ENCODE measurements at regions not wholly inside any gene's neighbourhood (a gene's known extent, or its start where the extent isn't known, plus 50 kb on each side); places are given as distances from the start of the nearest gene placed in this dataset.

- Mint-ChIP-seq H3K9me3 (peaks cover 4% of the 10 kb centered on the region), H3K27me3 (no peaks in the 10 kb centered on the region)
- POLR2A ChIA-PET = no interaction called here
Observed at GRCh38 chr1:72804541-72804940, 522.2 kb upstream of the NEGR1 start.

DNA sequence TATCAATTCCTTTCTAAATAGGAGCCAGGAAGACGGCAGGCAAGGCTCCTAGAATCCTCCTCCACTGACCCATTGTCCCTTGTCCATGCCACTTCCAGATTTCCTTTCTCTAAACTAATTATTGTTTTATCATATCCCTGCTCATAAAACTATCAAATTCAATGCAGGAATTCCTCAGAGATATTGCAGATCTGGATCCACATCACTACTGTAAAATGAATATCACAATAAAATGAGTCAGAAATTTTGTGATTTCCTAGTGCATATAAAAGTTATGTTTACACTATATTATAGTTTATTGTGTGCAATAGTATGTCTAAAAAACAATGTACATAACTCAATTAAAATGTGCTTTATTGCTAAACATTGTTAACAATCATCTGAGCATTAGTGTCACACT, 498.7 kb upstream of the NEGR1 start:
- Mint-ChIP-seq H3K4me1 (no peaks in the 10 kb centered on the region), H3K27me3 (no peaks in the 10 kb centered on the region), H3K27ac (no peak overlapping the region), H3K4me3 (no peak overlapping the region), H3K36me3 (no peaks in the 10 kb centered on the region), H3K9me3 (no peaks in the 10 kb centered on the region)
- no peak for ATAC-seq (ENCODE audit: low read depth)
- DNase-seq = no peak
- POLR2A ChIA-PET = no interaction called here

More at GRCh38 chr1:72804541-72804940, 522.2 kb upstream of the NEGR1 start:
- Mint-ChIP-seq H3K36me3 (no peaks in the 10 kb centered on the region), H3K4me3 (no peak overlapping the region), H3K27ac (no peak overlapping the region), H3K4me1 (no peaks in the 10 kb centered on the region)
- ATAC-seq (ENCODE audit: low read depth) (no peak), DNase-seq (no peak)

DNA sequence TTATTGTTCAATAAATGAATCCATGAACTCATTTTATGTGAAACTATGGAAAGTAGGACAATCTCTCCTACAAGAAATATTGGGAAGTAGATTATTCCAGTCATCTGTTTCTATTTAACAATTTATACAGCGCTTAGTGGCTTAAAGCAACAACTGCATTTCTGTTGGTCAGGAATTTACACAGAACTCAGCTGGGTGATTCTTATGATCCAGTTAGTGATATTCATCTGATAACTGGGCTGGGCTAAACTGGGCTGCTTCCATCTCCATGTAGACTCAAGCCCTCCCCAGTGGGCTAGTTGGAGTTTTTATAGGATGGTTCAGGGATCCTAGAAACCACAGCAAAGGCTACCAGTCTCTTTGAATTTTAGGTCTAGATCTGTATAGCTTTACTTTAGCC, 497.9 kb upstream of the NEGR1 start:
- no peaks in the 10 kb centered on the region for H3K27me3 Mint-ChIP-seq
- H3K27ac Mint-ChIP-seq = no peak overlapping the region

GRCh38 chr1:72777918-72778317, 495.6 kb upstream of the NEGR1 start:
- H3K9me3 Mint-ChIP-seq = no peaks in the 10 kb centered on the region
- no peak for DNase-seq
- H3K4me1 Mint-ChIP-seq = no peaks in the 10 kb centered on the region
- no peak overlapping the region for H3K27ac Mint-ChIP-seq
- no peaks in the 10 kb centered on the region for H3K36me3 Mint-ChIP-seq
- POLR2A ChIA-PET = no interaction called here
- ATAC-seq (ENCODE audit: low read depth) = no peak
- no peak overlapping the region for H3K4me3 Mint-ChIP-seq
- H3K27me3 Mint-ChIP-seq = no peaks in the 10 kb centered on the region

More for the DNA sequence above, 497.9 kb upstream of the NEGR1 start:
- ATAC-seq (ENCODE audit: low read depth) (no peak), DNase-seq (no peak)
- POLR2A ChIA-PET = no interaction called here
- no peaks in the 10 kb centered on the region for H3K36me3 Mint-ChIP-seq
- no peaks in the 10 kb centered on the region for H3K9me3 Mint-ChIP-seq
- no peaks in the 10 kb centered on the region for H3K4me1 Mint-ChIP-seq
- no peak overlapping the region for H3K4me3 Mint-ChIP-seq

DNA sequence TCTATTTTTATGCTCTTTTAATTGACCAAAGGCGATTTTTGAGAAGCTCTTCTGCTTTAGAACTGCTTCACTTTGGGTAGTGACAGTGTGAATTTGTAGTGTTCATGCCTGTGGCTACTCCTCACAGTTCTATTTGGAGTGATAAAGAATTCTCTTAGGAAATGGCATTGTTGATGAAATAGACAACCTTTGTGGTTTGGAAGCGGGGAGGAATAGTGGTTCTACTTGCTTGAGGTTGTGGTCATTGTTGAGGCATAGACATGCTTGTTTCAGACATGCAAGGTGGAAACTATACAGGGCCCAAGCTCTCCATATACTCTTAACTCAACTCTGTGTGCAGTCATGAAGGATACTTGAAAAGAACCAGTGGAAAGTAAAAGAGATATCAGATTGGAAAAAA, 481.1 kb upstream of the NEGR1 start:
- ATAC-seq (ENCODE audit: low read depth) (no peak), DNase-seq (no peak)
- Mint-ChIP-seq H3K36me3 (no peaks in the 10 kb centered on the region), H3K27me3 (no peaks in the 10 kb centered on the region), H3K9me3 (no peaks in the 10 kb centered on the region), H3K27ac (no peak overlapping the region), H3K4me1 (no peaks in the 10 kb centered on the region), H3K4me3 (no peak overlapping the region)
- POLR2A ChIA-PET = no interaction called here

DNA sequence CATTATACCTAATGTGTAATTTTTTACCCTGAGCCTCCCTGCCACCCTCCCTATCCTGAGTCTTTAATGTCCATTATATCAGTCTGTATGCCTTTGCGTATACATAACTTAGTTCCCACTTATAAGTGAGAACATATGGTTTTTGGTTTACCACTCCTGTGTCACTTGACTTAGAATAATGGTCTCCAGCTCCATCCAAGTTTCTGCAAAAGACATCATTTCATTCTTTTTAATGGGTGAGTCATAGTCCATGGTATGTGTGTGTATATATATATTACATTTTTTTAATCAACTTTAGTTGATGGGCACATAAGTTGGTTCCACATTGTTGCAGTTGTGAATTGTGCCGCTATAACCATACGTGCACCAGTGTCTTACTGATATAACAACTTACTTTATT, 477.1 kb upstream of the NEGR1 start:
- POLR2A ChIA-PET = no interaction called here
- ATAC-seq (ENCODE audit: low read depth) (no peak), DNase-seq (no peak)
- no peaks in the 10 kb centered on the region for H3K36me3 Mint-ChIP-seq
- no peaks in the 10 kb centered on the region for H3K4me1 Mint-ChIP-seq
- H3K4me3 Mint-ChIP-seq = no peak overlapping the region
- H3K27ac Mint-ChIP-seq = no peak overlapping the region
- H3K27me3 Mint-ChIP-seq = no peaks in the 10 kb centered on the region
- no peaks in the 10 kb centered on the region for H3K9me3 Mint-ChIP-seq

- H3K4me1 Mint-ChIP-seq = no peaks in the 10 kb centered on the region
- POLR2A ChIA-PET = no interaction called here
- no peaks in the 10 kb centered on the region for H3K36me3 Mint-ChIP-seq
- H3K27me3 Mint-ChIP-seq = no peaks in the 10 kb centered on the region
- H3K9me3 Mint-ChIP-seq = no peaks in the 10 kb centered on the region
- H3K27ac Mint-ChIP-seq = no peak overlapping the region
- no peak overlapping the region for H3K4me3 Mint-ChIP-seq
- no peak for DNase-seq
- ATAC-seq (ENCODE audit: low read depth) = no peak
Observed at GRCh38 chr1:72757843-72758242, 475.5 kb upstream of the NEGR1 start.

DNA sequence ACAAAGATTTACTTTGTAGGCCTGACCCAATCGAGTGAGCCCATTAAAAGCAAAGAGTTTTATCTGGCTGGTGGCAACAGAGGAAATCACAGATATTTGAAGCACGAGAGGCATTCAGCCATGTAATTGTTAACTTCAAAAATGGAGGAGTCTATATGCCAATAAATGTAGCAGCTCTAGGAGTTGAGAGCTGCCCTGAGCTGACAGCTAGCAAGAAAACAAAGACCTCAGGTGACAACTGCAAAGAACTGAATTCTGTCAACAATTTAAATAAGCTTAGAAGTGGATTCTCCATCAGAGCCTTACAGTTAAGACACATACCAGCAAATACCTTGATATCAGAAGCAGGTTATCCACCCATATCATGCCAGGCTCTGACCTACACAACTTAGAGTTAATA, 463.1 kb upstream of the NEGR1 start:
- no peaks in the 10 kb centered on the region for H3K27me3 Mint-ChIP-seq
- no peaks in the 10 kb centered on the region for H3K36me3 Mint-ChIP-seq
- POLR2A ChIA-PET = no interaction called here
- H3K4me1 Mint-ChIP-seq = no peaks in the 10 kb centered on the region
- H3K27ac Mint-ChIP-seq = no peak overlapping the region
- H3K4me3 Mint-ChIP-seq = no peak overlapping the region
- H3K9me3 Mint-ChIP-seq = peaks cover 2% of the 10 kb centered on the region
- ATAC-seq (ENCODE audit: low read depth) (no peak), DNase-seq (no peak)

GRCh38 chr1:72734415-72734814, 452.1 kb upstream of the NEGR1 start:
- Mint-ChIP-seq H3K36me3 (no peaks in the 10 kb centered on the region), H3K27ac (no peak overlapping the region), H3K4me3 (no peak overlapping the region), H3K4me1 (no peaks in the 10 kb centered on the region), H3K9me3 (peaks cover 3% of the 10 kb centered on the region), H3K27me3 (no peaks in the 10 kb centered on the region)
- POLR2A ChIA-PET = no interaction called here
- DNase-seq = no peak
- no peak for ATAC-seq (ENCODE audit: low read depth)

- POLR2A ChIA-PET = no interaction called here
- H3K4me1 Mint-ChIP-seq = no peaks in the 10 kb centered on the region
- DNase-seq = no peak
Observed at GRCh38 chr1:72724951-72725861, 442.9 kb upstream of the NEGR1 start.

GRCh38 chr1:72705921-72706320, 423.6 kb upstream of the NEGR1 start:
- no peak for DNase-seq
- Mint-ChIP-seq H3K27ac (no peak overlapping the region), H3K4me3 (no peak overlapping the region), H3K4me1 (no peaks in the 10 kb centered on the region), H3K27me3 (no peaks in the 10 kb centered on the region), H3K9me3 (no peaks in the 10 kb centered on the region), H3K36me3 (no peaks in the 10 kb centered on the region)
- POLR2A ChIA-PET = no interaction called here
- no peak for ATAC-seq (ENCODE audit: low read depth)

More at GRCh38 chr1:72724951-72725861, 442.9 kb upstream of the NEGR1 start:
- ATAC-seq (ENCODE audit: low read depth) = no peak
- Mint-ChIP-seq H3K9me3 (peaks cover 5% of the 10 kb centered on the region), H3K36me3 (no peaks in the 10 kb centered on the region), H3K27ac (no peak overlapping the region), H3K4me3 (no peak overlapping the region), H3K27me3 (no peaks in the 10 kb centered on the region)

GRCh38 chr1:72704841-72705477, 422.6 kb upstream of the NEGR1 start:
- no peak for ATAC-seq (ENCODE audit: low read depth)
- H3K27me3 Mint-ChIP-seq = no peaks in the 10 kb centered on the region
- no peaks in the 10 kb centered on the region for H3K9me3 Mint-ChIP-seq
- DNase-seq = no peak
- POLR2A ChIA-PET = no interaction called here
- no peak overlapping the region for H3K27ac Mint-ChIP-seq
- no peaks in the 10 kb centered on the region for H3K36me3 Mint-ChIP-seq
- no peak overlapping the region for H3K4me3 Mint-ChIP-seq
- no peaks in the 10 kb centered on the region for H3K4me1 Mint-ChIP-seq

DNA sequence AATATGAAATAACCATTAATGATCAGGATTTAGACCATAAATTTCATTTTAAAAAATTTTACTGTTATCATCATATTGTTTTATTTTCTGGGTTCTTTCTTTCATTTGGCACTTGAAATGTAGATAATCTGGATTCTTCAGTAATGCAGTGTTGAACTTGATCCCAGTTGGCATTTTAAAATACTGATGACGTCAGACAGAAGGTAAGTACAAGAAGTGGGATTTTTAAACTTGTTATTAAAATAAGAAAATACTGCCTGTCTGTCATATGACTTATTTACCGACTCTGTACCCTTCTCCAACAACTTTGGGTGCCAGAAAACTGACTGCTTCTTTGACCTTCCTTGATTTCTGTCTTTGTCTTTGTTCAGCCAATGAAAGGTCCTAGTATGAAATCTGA, 415.1 kb upstream of the NEGR1 start:
- DNase-seq (no peak), ATAC-seq (ENCODE audit: low read depth) (no peak)
- Mint-ChIP-seq H3K4me3 (no peak overlapping the region), H3K4me1 (no peaks in the 10 kb centered on the region), H3K36me3 (no peaks in the 10 kb centered on the region), H3K27me3 (no peaks in the 10 kb centered on the region), H3K9me3 (peaks cover 3% of the 10 kb centered on the region), H3K27ac (no peak overlapping the region)
- POLR2A ChIA-PET = no interaction called here

DNA sequence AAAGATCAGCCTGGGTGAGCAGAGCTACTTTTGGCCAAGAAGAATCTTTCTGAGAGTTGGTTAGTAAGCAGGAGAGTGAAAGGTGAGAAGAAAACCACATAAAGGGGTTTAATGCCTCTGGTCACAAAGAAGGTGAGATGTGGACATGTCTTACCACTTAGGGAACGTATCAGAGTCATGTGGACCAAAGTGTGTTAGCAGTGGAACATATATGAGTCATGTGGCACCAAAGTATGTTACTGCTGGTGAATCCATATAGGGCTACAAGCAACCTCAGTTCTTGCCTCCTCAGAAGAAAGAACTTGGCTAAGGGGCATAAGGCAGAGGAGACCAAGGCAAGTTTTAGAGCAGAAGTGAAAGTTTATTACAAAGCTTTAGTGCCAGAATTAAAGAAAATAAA, 411.6 kb upstream of the NEGR1 start:
- DNase-seq = no peak
- Mint-ChIP-seq H3K4me3 (no peak overlapping the region), H3K4me1 (no peaks in the 10 kb centered on the region), H3K9me3 (peaks cover 4% of the 10 kb centered on the region), H3K27ac (no peak overlapping the region), H3K36me3 (no peaks in the 10 kb centered on the region), H3K27me3 (no peaks in the 10 kb centered on the region)
- no peak for ATAC-seq (ENCODE audit: low read depth)
- POLR2A ChIA-PET = no interaction called here

All from activated naive CD8-positive, alpha-beta T cell treated with anti-CD3 and anti-CD28 coated beads, Interleukin-2, amount 10 ng/mL, durations not matched to agents 7 days and 5 days (primary cell).